ENCODE measurements at regions not wholly inside any gene's neighbourhood (a gene's known extent, or its start where the extent isn't known, plus 50 kb on each side); places are given as distances from the start of the nearest gene placed in this dataset.
"Not testable (repeated sequence)": the region's sequence is repeated elsewhere in the genome, so short reads cannot be mapped to it uniquely, and the experiment has no call there.

DNA sequence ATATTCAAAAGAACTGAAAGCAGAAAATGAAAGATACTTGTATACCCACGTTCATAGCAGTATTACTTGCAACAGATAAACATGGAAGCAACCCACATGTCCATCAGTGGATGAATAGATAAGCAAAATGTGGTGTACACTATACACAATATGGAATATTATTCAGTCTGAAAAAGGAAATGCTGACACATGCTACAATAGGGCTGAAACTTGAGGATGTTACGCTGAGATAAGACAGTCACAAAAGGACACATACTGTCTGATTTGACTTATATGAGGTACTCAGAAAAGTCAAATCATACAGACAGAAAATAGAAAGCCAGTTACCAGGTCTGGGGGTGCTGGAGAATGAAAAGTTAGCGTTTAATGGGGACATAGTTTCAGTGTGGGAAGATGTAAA lies 76.5 kb upstream of the FBXO28 start:
- not testable (repeated sequence) for H3K4me3 ChIP-seq (ENCODE audit: low read depth, low read length); DNase-seq (ENCODE audit: low read depth)

DNA sequence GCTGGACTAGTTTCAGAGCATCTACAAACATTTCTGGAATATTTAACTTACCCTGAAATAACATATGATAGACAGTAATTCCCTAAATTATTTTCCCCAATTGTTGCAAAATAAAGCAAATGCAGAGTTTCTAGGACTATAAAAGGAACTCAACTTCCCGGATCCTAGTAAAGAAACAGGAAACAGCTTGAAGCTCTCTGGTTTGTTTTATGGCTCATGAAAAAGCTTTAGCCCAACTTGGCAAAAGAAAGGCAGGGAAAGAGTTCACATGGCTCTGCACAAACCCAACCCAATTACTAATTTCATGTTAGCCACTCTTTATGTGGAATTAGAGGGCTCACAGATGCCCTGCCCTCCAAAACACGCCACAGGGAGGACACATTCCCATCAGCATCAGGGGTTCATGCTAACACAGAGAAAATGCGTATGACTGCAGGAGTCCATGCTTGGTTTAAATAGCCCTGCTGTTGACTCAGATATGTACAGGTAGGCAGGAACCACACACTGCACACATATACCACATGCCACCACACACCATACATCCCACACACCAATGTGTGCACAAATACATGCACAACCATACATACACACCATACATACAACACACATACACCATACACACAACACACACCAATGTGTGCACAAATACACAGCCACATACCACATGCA lies 81.2 kb upstream of the FBXO28 start:
- not testable (repeated sequence) for H3K4me3 ChIP-seq (ENCODE audit: low read depth, low read length); DNase-seq (ENCODE audit: low read depth)

DNA sequence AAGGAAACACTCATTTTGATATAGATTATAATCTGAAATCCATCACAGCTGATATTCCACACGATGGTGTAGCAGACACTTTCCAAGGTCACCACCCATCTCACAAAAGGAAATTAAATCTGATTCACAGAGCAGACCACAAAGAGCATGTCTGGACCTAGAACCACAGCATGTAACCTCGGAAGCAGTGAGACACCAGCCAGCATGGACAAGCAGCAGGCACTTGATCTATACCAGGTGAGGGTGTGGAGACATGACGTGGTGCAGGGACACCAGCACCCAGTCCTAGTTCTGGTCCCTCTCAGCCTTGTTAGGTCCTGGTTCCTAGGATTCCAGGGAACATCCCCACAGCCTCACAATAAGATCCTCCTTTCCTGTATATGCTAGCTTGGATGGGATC lies 81.9 kb upstream of the FBXO28 start:
- not testable (repeated sequence) for H3K4me3 ChIP-seq (ENCODE audit: low read depth, low read length); DNase-seq (ENCODE audit: low read depth)

DNA sequence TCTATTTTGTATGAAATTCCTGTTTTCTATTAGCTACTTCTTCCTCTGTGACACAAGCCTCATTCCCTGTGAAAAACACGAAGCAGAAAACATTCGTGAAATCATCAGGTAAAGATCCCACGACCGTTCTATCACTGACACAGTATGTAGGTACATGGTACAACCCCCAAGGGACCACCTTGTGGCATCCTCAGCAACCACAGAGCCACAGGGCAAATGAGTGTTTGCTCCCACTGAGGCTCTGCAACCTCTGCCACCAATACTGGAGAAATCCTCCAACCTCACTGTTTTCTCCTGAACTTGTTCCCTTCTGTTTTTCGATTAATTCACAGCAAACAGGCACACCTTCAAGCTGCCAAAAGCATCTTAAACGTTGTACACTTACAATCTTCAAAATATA lies 83.7 kb upstream of the FBXO28 start:
- DNase-seq (ENCODE audit: low read depth); H3K4me3 ChIP-seq (ENCODE audit: low read depth, low read length): not testable (repeated sequence)

DNA sequence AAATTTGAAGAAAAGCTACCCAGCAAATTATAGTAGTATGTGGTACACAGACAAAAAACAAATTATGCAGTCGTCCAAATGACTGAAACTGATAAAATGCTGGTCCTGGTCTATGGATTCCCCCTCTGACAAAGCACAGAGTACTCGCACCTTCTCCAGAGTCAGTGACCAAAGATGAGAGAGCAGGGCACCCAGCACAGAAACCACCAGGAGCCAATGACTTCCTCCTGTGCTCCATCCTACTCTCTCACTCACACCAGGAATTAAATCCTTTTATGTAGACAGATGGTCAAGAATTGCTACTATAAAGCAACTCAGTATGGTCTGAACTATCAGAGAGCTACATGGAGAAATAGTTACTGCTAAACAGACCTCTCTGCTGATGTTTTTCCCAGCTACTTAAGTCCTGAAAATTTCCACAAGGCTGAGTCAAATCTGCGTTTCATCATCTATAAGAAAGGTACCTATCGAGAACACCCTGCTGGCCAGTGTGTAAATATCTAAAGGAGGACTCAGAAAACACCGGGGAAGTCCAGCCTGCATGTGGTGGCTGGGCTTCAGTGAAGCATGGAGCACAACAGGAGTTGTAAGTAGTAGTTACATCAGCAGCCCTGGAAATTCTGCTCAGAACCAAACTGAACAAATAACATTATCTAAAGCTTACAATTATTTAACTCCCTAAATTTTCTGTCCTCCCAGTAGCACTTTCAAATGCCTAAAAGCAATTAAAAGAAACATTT lies 84.5 kb upstream of the FBXO28 start:
- H3K4me3 ChIP-seq (ENCODE audit: low read depth, low read length); DNase-seq (ENCODE audit: low read depth): not testable (repeated sequence)

DNA sequence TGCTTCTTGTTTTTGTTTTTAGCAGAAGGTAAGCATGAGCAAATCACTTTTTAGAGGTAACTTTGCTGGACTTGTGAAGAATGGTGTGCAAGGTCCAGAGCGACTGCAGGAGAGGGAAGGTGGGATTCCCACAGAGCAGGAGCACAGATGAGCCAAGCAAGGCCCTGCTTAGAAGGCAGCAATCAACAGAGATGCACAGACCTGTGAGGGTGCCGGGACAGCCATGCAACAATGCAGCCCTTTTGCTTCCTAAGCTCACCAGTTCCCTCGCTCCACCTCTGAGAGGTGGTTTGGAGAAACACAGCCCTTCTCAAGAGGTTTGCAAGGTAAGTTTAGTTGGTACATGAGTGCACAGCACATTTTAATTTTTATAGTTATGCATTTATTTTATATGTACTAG lies 85.1 kb upstream of the FBXO28 start:
- H3K4me3 ChIP-seq (ENCODE audit: low read depth, low read length): not testable (repeated sequence)

DNA sequence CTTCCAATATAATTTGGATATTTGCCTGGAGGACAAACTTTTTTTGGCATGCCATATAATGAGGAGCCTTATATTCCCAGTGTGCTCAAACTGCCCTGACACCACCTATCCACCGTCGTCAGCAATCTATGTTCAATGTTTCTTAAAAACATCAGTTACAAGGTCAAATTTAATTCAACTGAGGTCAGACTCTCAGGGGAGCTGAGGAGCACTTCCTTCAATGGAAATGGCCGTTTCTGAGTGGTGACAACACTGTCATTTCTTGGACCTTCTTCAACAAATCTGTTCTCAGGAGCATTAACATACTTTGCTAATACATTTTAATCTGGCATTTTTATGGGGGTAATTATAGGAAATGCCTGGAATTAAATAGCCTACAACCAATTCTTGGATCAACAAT lies 90.8 kb upstream of the FBXO28 start:
- not testable (repeated sequence) for H3K4me3 ChIP-seq (ENCODE audit: low read depth, low read length)

More for the DNA sequence above, 85.1 kb upstream of the FBXO28 start:
- DNase-seq (ENCODE audit: low read depth): not testable (repeated sequence)

DNA sequence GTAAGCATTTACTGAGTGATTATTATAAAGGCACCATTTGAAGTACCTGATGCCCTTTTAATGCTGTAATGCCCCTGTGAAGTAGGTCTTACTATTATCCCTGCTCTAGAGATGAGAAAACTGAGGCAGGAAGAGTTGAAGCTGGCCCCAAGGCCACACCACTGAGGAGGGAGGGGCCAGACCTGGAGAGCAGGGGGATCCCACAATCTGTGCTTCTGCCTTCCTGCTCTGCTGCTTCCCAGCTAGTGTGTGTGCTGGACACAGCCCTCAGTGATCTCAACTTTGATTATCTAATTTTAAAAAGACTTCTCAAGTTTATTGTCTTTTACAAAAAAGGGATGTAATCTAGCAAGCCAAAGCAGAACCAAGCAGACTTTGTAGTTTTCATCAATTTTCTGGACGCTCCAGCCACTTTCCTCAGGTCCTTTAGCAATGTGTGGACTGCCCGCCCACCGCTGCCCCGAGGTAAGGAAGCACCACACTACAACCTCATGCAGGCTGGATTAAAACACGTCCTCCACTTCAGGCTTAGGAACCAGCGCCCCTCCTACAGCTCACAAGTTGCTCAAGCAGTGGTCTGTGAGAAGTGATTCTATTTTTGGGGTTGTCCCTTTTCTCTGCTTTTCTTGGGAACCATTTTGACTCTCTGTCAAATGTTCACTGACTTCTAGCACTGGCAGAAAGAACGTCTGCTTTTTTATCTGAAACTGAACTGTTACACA lies 91.5 kb upstream of the FBXO28 start:
- H3K4me3 ChIP-seq (ENCODE audit: low read depth, low read length); DNase-seq (ENCODE audit: low read depth): not testable (repeated sequence)

More for the DNA sequence above, 90.8 kb upstream of the FBXO28 start:
- DNase-seq (ENCODE audit: low read depth): not testable (repeated sequence)

DNA sequence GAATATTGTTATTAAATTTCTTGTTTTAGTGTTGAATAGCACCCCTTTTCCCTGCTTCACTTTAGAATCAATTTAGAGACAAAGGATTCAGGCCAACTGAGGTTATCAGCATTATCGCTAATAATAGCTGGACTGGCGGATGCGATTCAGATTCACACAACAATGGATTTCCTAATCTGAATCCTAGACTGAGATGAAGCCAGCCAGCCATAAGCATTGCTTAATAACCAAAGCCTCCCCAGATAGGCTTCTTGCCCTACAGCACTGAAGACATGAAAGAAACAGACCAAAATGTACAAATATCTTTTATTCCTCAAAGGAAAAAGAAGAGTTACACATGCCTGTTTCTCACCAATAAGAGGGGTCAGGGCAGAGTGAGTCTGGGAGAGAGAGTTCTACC lies 94.0 kb upstream of the FBXO28 start:
- H3K4me3 ChIP-seq (ENCODE audit: low read depth, low read length); DNase-seq (ENCODE audit: low read depth): not testable (repeated sequence)

DNA sequence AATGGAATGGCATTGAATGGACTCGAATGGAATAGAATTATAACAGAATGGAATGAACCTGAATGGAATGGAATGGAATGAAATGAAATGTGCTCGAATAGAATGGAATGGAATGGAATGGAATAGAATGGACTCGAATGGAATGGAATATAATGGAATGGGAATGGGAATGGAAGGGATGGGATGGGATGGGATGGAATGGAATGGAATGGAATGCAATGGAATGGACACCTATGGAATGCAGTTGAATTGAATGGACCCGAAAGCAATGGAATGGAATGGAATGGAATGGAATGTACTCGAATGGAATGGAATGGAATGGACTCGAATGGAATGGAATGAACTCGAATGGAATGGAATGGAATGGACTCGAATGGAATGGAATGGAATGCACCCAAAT lies 98.1 kb upstream of the FBXO28 start:
- H3K4me3 ChIP-seq (ENCODE audit: low read depth, low read length); DNase-seq (ENCODE audit: low read depth): not testable (repeated sequence)

DNA sequence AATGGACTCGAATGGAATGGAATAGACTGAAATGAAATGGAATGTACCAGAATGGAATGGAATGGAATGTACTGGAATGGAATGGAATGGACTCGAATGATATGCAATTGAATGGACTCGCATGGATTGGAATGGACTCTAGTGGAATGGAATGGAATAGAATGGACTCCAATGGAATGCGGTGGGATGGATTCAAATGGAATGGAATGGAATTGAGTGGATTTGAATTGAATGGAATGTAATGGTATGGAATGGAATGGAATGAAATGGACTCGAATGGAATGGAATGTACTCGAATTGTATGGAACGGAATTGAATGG lies 99.6 kb upstream of the FBXO28 start:
- no peak for DNase-seq (ENCODE audit: low read depth)
- TF ChIP-seq, protein P1, sequence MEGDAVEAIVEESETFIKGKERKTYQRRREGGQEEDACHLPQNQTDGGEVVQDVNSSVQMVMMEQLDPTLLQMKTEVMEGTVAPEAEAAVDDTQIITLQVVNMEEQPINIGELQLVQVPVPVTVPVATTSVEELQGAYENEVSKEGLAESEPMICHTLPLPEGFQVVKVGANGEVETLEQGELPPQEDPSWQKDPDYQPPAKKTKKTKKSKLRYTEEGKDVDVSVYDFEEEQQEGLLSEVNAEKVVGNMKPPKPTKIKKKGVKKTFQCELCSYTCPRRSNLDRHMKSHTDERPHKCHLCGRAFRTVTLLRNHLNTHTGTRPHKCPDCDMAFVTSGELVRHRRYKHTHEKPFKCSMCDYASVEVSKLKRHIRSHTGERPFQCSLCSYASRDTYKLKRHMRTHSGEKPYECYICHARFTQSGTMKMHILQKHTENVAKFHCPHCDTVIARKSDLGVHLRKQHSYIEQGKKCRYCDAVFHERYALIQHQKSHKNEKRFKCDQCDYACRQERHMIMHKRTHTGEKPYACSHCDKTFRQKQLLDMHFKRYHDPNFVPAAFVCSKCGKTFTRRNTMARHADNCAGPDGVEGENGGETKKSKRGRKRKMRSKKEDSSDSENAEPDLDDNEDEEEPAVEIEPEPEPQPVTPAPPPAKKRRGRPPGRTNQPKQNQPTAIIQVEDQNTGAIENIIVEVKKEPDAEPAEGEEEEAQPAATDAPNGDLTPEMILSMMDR (IDR thresholded peaks at IDR 0.05; ENCODE audit: low read depth, low read length, missing control alignments): no peak
- no peak overlapping the region for H3K4me3 ChIP-seq (ENCODE audit: low read depth, low read length)

DNA sequence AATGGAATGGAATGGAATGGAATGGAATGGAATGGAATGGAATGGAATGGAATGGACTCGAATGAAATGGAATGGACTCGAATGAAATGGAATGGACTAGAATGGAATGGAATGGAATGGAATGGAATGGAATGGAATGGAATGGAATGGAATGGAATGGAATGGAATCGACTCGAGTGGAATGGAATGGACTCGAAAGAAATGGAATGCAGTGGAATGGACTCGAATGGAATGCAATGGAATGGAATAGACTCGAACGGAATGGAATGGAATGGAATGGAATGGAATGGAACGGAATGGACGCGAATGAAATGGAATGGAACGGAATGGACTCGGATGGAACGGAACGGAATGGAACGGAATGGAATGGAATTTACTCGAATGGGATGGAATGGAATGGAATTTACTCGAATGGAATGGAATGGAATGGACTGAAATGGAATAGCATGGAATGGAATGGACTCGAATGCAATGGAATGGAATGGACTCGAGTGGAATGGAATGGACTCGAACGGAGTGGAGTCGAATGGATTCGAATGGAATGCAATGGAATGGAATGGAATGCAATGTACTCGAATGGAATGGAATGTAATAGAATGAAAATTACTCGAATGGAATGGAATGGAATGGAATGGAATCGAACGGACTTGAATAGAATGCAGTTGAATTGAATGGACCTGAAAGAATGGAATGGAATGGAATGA lies 100.1 kb upstream of the FBXO28 start:
- not testable (repeated sequence) for H3K4me3 ChIP-seq (ENCODE audit: low read depth, low read length); DNase-seq (ENCODE audit: low read depth)

DNA sequence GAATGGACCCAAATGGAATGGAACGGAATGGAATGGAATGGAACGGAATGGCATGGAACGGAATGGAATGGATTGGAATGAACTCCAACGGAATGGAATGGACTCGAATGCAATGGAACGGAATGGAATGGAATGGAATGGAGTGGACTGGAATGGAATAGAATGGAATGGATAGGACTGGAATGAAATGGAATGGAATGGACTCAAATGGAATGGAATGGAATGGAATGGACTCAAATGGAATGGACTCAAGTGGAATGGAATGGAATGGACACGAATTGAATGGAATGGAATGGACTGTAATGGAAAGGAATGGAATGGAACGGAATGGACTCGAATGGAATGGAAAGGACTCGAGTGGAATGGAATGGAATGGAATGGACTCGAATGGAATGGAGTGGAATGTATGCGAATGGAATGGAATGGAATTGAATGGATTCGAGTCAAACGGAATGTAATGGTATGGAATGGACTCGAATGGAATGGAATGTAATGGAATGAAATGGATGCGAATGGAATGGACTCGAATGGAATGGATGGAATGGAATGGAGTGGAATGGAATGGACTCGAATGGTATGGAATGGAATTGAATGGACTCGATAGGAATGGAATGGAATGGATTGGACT lies 101.0 kb upstream of the FBXO28 start:
- DNase-seq (ENCODE audit: low read depth); H3K4me3 ChIP-seq (ENCODE audit: low read depth, low read length): not testable (repeated sequence)

DNA sequence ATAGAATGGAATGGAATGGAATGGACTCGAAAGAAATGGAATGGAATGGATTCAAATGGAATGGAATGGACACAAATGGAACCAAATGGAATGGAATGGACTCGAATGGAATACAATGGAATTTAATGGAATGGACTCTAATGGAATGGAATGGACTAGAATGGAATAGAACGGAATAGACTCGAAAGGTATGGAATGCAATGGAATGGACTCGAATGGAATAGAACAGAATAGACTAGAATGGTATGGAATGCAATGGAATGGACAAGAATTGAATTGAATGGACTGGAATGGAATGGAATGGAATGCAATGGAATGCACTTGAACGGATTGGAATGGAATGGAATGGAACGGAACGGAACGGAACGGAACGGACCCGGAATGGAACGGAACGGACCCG lies 101.7 kb upstream of the FBXO28 start:
- not testable (repeated sequence) for DNase-seq (ENCODE audit: low read depth); H3K4me3 ChIP-seq (ENCODE audit: low read depth, low read length)

DNA sequence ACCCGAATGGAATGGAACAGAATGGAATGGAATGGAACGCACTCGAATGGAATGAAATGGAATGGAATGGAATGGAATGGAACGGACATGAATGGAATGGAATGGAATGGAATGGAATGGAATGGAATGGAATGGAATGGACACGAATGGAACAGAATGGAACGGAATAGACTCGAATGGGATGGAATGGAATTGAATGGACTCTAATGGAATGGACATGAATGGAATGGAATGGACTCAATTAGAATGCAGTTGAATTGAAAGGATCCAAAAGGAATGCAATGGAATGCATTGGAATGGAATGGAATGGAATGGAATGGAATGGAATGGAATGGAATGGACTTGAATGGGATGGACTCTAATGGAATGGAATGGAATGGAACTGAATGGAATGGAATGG lies 102.2 kb upstream of the FBXO28 start:
- H3K4me3 ChIP-seq (ENCODE audit: low read depth, low read length); DNase-seq (ENCODE audit: low read depth): not testable (repeated sequence)

DNA sequence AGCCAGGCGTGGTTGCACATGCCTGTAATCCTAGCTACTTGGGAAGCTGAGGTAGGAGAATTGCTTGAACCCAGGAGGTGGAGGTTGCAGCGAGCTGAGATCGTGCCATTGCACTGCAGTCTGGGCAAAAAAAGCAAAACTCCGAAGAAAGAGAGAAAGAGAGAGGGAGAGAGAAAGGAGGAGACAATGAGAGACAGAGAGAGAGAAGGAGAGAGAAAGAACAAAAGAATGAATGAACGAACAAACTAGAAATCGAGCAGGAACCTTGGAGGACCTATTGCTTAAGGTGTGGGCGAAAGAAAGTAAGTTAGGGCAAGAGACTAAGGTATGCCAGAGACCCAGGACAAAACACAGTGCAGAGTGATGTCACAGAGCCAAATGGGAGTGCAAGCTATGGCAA lies 102.8 kb upstream of the FBXO28 start:
- not testable (repeated sequence) for H3K4me3 ChIP-seq (ENCODE audit: low read depth, low read length); DNase-seq (ENCODE audit: low read depth)

DNA sequence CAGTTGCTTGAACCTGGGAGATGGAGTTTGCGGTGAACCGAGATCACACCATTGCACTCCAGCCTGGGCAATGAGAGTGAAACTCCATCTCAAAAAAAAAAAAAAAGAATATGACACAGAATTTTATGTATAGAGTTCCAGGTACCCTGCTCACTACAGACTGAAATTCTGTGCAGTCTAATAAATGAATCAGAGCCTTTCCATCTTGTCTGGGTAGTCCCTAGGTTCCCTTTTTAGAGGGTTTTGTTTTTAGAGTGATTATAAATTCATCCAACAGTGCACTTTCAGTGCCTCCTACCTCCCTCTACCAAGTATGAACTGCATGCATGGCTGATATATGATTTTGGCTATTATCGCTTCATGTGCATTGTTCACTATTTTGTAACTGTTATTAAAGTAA lies 107.9 kb upstream of the FBXO28 start:
- not testable (repeated sequence) for DNase-seq (ENCODE audit: low read depth); H3K4me3 ChIP-seq (ENCODE audit: low read depth, low read length)

Measured in GM12864 (cell line).